Gastrocnemius medialis (tissue), 4 donors: ENCODE measurements at regions not wholly inside any gene's neighbourhood (a gene's known extent, or its start where the extent isn't known, plus 50 kb on each side); places are given as distances from the start of the nearest gene placed in this dataset.

Experiments used
- POLR2A ChIP-seq, 2 donors: fragments of 450-650 bp; IDR thresholded peaks; one replicate each; pipeline ENCODE4 v1.6.1; 2017; ENCODE audit warnings: antibody characterized with exemption in 2 of 2, mild to moderate bottlenecking in 2 of 2, moderate library complexity in 2 of 2
- TF ChIP-seq, protein P1 (sequence below), 5 experiments: fragments of 450-650 bp in 3 of 5; fragments of 200-600 bp in 2 of 5; sonication (generic) in 2 of 5; IDR thresholded peaks in 4 of 5; conservative IDR thresholded peaks in 1 of 5; 1 replicate in 4 of 5; 2 replicates in 1 of 5; pipeline ENCODE4 v1.5.1; 2016 to 2019; ENCODE audit warnings: antibody characterized with exemption in 5 of 5, mild to moderate bottlenecking in 3 of 5, moderate library complexity in 3 of 5

DNA sequence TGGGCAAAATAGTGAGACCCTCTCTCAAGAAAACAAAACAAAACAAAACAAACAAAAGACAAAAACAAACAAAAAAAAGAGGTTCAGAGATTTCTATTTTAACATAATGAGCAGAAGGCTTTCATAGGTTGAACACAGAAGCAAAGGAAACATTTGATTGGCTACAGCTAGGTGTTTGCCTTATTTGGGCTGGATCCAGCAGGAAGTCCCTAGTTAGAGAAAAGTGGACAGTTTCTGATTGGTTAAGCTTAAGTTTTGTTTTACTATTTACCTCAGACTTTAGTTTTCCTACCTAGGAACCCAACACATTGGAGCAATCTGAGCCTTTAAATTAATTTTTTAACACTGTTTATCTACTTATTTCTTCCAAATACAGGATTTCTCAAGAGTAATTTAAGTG, 566.5 kb upstream of the PCDH15 start:
- TF ChIP-seq, protein P1, sequence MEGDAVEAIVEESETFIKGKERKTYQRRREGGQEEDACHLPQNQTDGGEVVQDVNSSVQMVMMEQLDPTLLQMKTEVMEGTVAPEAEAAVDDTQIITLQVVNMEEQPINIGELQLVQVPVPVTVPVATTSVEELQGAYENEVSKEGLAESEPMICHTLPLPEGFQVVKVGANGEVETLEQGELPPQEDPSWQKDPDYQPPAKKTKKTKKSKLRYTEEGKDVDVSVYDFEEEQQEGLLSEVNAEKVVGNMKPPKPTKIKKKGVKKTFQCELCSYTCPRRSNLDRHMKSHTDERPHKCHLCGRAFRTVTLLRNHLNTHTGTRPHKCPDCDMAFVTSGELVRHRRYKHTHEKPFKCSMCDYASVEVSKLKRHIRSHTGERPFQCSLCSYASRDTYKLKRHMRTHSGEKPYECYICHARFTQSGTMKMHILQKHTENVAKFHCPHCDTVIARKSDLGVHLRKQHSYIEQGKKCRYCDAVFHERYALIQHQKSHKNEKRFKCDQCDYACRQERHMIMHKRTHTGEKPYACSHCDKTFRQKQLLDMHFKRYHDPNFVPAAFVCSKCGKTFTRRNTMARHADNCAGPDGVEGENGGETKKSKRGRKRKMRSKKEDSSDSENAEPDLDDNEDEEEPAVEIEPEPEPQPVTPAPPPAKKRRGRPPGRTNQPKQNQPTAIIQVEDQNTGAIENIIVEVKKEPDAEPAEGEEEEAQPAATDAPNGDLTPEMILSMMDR (IDR thresholded peaks at IDR 0.05 in 4 of 5, conservative IDR thresholded peaks at IDR 0.05 in 1 of 5) = no peak
- TF ChIP-seq POLR2A (IDR thresholded peaks at IDR 0.05) = no peak
